B cell (primary cell): ENCODE measurements at regions not wholly inside any gene's neighbourhood (a gene's known extent, or its start where the extent isn't known, plus 50 kb on each side); places are given as distances from the start of the nearest gene placed in this dataset.

Source experiments
- ATAC-seq: fragments of 200-7000 bp; cut with Tn5 transposase; one replicate; pipeline ENCODE4 v1.10.0; 2021; ENCODE audit warnings: low read depth, mild to moderate bottlenecking, moderate number of reproducible peaks, moderate library complexity
- CTCF ChIA-PET: fragments of 350-600 bp; sonication (Branson Sonifier 250); formaldehyde crosslinking; loops from one replicate; lab custom pipeline; 2021; ENCODE audit warnings: antibody characterized with exemption, inconsistent platforms; lab: Charles Lee
- POLR2A ChIA-PET: fragments of 350-600 bp; sonication (Branson Sonifier 250); formaldehyde crosslinking; loops from one replicate; lab custom pipeline; 2021; ENCODE audit warnings: antibody characterized with exemption; lab: Charles Lee
- DNase-seq: peaks from one replicate; pipeline ENCODE4 v3.0.0; 2013
- H2AFZ ChIP-seq: 2 replicates; pipeline ENCODE4 v1.6.1; 2012; ENCODE audit warnings: mild to moderate bottlenecking, low read depth, low read length; ENCODE audit not compliant: insufficient read depth, poor library complexity, severe bottlenecking
- H3K27ac ChIP-seq, 2 donors: 1 replicate in 1 of 2; 2 replicates in 1 of 2; pipeline ENCODE4 v1.5.1; 2012 to 2013; ENCODE audit warnings: low read length in 2 of 2, mild to moderate bottlenecking in 2 of 2, moderate library complexity in 1 of 2
- H3K27me3 ChIP-seq, 4 experiments: fragments of 200-600 bp in 1 of 4; sonication (generic) in 1 of 4; replicated peaks in 1 of 4; 1 replicate in 2 of 4; 2 replicates in 2 of 4; pipeline versions ENCODE4 v1.6.1 to v1.7.0; 2013 to 2016; ENCODE audit warnings: low read length in 3 of 4, mild to moderate bottlenecking in 2 of 4, mixed read lengths in 1 of 4, moderate library complexity in 1 of 4; ENCODE audit not compliant: insufficient read depth in 4 of 4, control insufficient read depth in 3 of 4; ENCODE audit errors: control extremely low read depth in 1 of 4
- H3K36me3 ChIP-seq, 2 experiments: replicated peaks in 1 of 2; 1 replicate in 1 of 2; 2 replicates in 1 of 2; pipeline versions ENCODE4 v1.6.1 to v1.7.1; 2013; ENCODE audit warnings: low read length in 1 of 2; ENCODE audit not compliant: insufficient read depth in 2 of 2, control insufficient read depth in 1 of 2; ENCODE audit errors: control extremely low read depth in 1 of 2, extremely low read depth in 1 of 2
- H3K4me1 ChIP-seq, 2 donors: fragments of 200-600 bp in 1 of 2; sonication (generic) in 1 of 2; 1 replicate in 1 of 2; 2 replicates in 1 of 2; pipeline versions ENCODE4 v1.5.1 to v1.6.1; 2013 to 2017; ENCODE audit warnings: low read length in 2 of 2; ENCODE audit not compliant: control insufficient read depth in 2 of 2, insufficient read depth in 2 of 2
- H3K4me2 ChIP-seq: replicated peaks from 2 replicates; pipeline ENCODE3; 2012; ENCODE audit warnings: mild to moderate bottlenecking, low read depth, low read length; ENCODE audit not compliant: poor library complexity, severe bottlenecking
- H3K4me3 ChIP-seq, 5 experiments: fragments of 200-600 bp in 1 of 5; sonication (generic) in 1 of 5; 1 replicate in 3 of 5; 2 replicates in 2 of 5; pipeline versions ENCODE4 v1.5.1 to v1.7.0; 2011 to 2016; ENCODE audit warnings: low read length in 4 of 5, mild to moderate bottlenecking in 4 of 5, low read depth in 2 of 5, control low read depth in 1 of 5, moderate library complexity in 1 of 5; ENCODE audit not compliant: insufficient read depth in 1 of 5; ENCODE audit errors: control extremely low read depth in 1 of 5, extremely low read depth in 1 of 5
- H3K79me2 ChIP-seq: fragments of 200-600 bp; sonication (generic); one replicate; pipeline ENCODE4 v1.6.0; 2016; ENCODE audit warnings: low read length; ENCODE audit not compliant: control insufficient read depth, insufficient read depth
- H3K9ac ChIP-seq: fragments of 200-600 bp; sonication (generic); 2 replicates; pipeline ENCODE4 v1.6.1; 2017; ENCODE audit warnings: mild to moderate bottlenecking, low read length, moderate library complexity
- H3K9me3 ChIP-seq, 3 donors: one replicate each; pipeline versions ENCODE4 v1.6.1 to v1.7.1; 2013; ENCODE audit warnings: low read length in 2 of 3; ENCODE audit not compliant: control insufficient read depth in 2 of 3, insufficient read depth in 1 of 3; ENCODE audit errors: control extremely low read depth in 1 of 3
- H4K20me1 ChIP-seq: 2 replicates; pipeline ENCODE4 v1.6.0; 2012; ENCODE audit warnings: mild to moderate bottlenecking, low read length; ENCODE audit not compliant: insufficient read depth, control insufficient read depth, poor library complexity, severe bottlenecking
- H3K27ac Mint-ChIP-seq: one replicate; pipeline ENCODE4 v1.8.0; 2021; ENCODE audit warnings: mixed read lengths
- H3K27me3 Mint-ChIP-seq: one replicate; pipeline ENCODE4 v1.8.0; 2021; ENCODE audit warnings: mixed read lengths
- H3K4me1 Mint-ChIP-seq: one replicate; pipeline ENCODE4 v1.8.0; 2021; ENCODE audit warnings: mixed read lengths
- H3K4me3 Mint-ChIP-seq: one replicate; pipeline ENCODE4 v1.8.0; 2021; ENCODE audit warnings: mixed read lengths
- H3K9me3 Mint-ChIP-seq: one replicate; pipeline ENCODE4 v1.8.0; 2022; ENCODE audit warnings: mixed read lengths; ENCODE audit not compliant: insufficient read depth
- EZH2 ChIP-seq: IDR thresholded peaks from 2 replicates; pipeline ENCODE4 v1.6.1; 2012; ENCODE audit warnings: borderline replicate concordance, low read depth, mild to moderate bottlenecking, moderate library complexity, low read length; ENCODE audit not compliant: insufficient read depth, poor library complexity, severe bottlenecking
- WGBS: methylation state at CpG from one replicate; pipeline ENCODE4 v1.1.5; 2013; ENCODE audit warnings: missing lambda C conversion rate; ENCODE audit not compliant: insufficient coverage; 5-methylcytosine and 5-hydroxymethylcytosine counted together
- intact Hi-C: fragments of 100-400 bp; cut with micrococcal nuclease; formaldehyde crosslinking; loops from one replicate; pipeline ENCODE4 v1.10.0; 2022
- TF ChIP-seq, protein P1 (sequence below): fragments of 200-600 bp; IDR thresholded peaks from one replicate; pipeline ENCODE4 v1.8.0; 2022; ENCODE audit warnings: antibody characterized with exemption, mild to moderate bottlenecking

- Histone ChIP-seq H3K9me3 (no peaks in the 10 kb centered on the region), H3K79me2 (no peaks in the 10 kb centered on the region), H4K20me1 (no peaks in the 10 kb centered on the region), H2AFZ (no peak overlapping the region), H3K27me3 (no peaks in the 10 kb centered on the region), H3K4me3 (no peak overlapping the region), H3K4me2 (no peak overlapping the region), H3K4me1 (no peaks in the 10 kb centered on the region), H3K36me3 (no peaks in the 10 kb centered on the region), H3K9ac (no peak overlapping the region), H3K27ac (no peak overlapping the region)
- Mint-ChIP-seq H3K27me3 (peaks cover 5% of the 10 kb centered on the region), H3K4me1 (no peaks in the 10 kb centered on the region), H3K4me3 (no peak overlapping the region), H3K9me3 (no peaks in the 10 kb centered on the region), H3K27ac (no peak overlapping the region)
- DNase-seq (no peak), ATAC-seq (no peak)
- intact Hi-C loops, result no loop called here
- ChIA-PET POLR2A (no interaction called here), CTCF (no interaction called here)
- TF ChIP-seq, protein P1, sequence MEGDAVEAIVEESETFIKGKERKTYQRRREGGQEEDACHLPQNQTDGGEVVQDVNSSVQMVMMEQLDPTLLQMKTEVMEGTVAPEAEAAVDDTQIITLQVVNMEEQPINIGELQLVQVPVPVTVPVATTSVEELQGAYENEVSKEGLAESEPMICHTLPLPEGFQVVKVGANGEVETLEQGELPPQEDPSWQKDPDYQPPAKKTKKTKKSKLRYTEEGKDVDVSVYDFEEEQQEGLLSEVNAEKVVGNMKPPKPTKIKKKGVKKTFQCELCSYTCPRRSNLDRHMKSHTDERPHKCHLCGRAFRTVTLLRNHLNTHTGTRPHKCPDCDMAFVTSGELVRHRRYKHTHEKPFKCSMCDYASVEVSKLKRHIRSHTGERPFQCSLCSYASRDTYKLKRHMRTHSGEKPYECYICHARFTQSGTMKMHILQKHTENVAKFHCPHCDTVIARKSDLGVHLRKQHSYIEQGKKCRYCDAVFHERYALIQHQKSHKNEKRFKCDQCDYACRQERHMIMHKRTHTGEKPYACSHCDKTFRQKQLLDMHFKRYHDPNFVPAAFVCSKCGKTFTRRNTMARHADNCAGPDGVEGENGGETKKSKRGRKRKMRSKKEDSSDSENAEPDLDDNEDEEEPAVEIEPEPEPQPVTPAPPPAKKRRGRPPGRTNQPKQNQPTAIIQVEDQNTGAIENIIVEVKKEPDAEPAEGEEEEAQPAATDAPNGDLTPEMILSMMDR, result no peak
- TF ChIP-seq EZH2, result no peak
Observed at GRCh38 chr5:52727020-52727419, 60.7 kb upstream of the ITGA1 start.

GRCh38 chr5:52727576-52727975 is 60.1 kb upstream of the ITGA1 start:
- no peak overlapping the region for H2AFZ ChIP-seq
- intact Hi-C loops, result no loop called here

More at GRCh38 chr5:52727576-52727975, 60.1 kb upstream of the ITGA1 start:
- Histone ChIP-seq H3K4me1 (no peaks in the 10 kb centered on the region), H3K9ac (no peak overlapping the region), H3K4me3 (no peak overlapping the region), H3K27ac (no peak overlapping the region), H3K79me2 (no peaks in the 10 kb centered on the region), H3K36me3 (no peaks in the 10 kb centered on the region), H3K9me3 (no peaks in the 10 kb centered on the region), H3K4me2 (no peak overlapping the region), H3K27me3 (no peaks in the 10 kb centered on the region), H4K20me1 (no peaks in the 10 kb centered on the region)
- Mint-ChIP-seq H3K9me3 (no peaks in the 10 kb centered on the region), H3K27me3 (peaks cover 5% of the 10 kb centered on the region), H3K4me1 (no peaks in the 10 kb centered on the region), H3K4me3 (no peak overlapping the region), H3K27ac (no peak overlapping the region)
- DNase-seq (no peak), ATAC-seq (no peak)
- TF ChIP-seq, protein P1, result no peak
- TF ChIP-seq EZH2, result no peak
- ChIA-PET POLR2A (no interaction called here), CTCF (interaction anchor here (0.6 kb wide), 1 partner anchor 10 kb away, joined by 3 read pairs; no protein-coding TSS in a partner anchor)
- WGBS, result 100% methylated on average over 2 of the region's 6 CpGs
